ENCODE measurements at regions not wholly inside any gene's neighbourhood (a gene's known extent, or its start where the extent isn't known, plus 50 kb on each side); places are given as distances from the start of the nearest gene placed in this dataset.
"Not testable (repeated sequence)": the region's sequence is repeated elsewhere in the genome, so short reads cannot be mapped to it uniquely, and the experiment has no call there.

GRCh38 chr1:173330149-173330951 is 123.2 kb upstream of the TNFSF4 start:
- Histone ChIP-seq H3K36me3 (ENCODE audit: insufficient read depth, low read depth, low read length) (no peaks in the 10 kb centered on the region), H3K27ac (ENCODE audit: low read length) (no peak overlapping the region), H3K9me3 (ENCODE audit: insufficient read depth, low read depth, low read length) (no peaks in the 10 kb centered on the region), H3K9ac (ENCODE audit: low read depth, low read length) (no peak overlapping the region), H3K27me3 (ENCODE audit: insufficient read depth, low read length) (no peaks in the 10 kb centered on the region), H3K4me1 (ENCODE audit: insufficient read depth, low read length) (no peaks in the 10 kb centered on the region), H3K4me3 (ENCODE audit: low read length) (no peak overlapping the region)

- not testable (repeated sequence) for H3K4me1 ChIP-seq (ENCODE audit: insufficient read depth, low read length); H3K4me3 ChIP-seq (ENCODE audit: low read length); H3K27ac ChIP-seq (ENCODE audit: low read length); H3K9me3 ChIP-seq (ENCODE audit: insufficient read depth, low read depth, low read length); H3K9ac ChIP-seq (ENCODE audit: low read depth, low read length); H3K27me3 ChIP-seq (ENCODE audit: insufficient read depth, low read length); H3K36me3 ChIP-seq (ENCODE audit: insufficient read depth, low read depth, low read length)
Observed at GRCh38 chr1:173330952-173331548, 123.9 kb upstream of the TNFSF4 start.

GRCh38 chr1:173332026-173332425 is 124.9 kb upstream of the TNFSF4 start:
- H3K9me3 ChIP-seq (ENCODE audit: insufficient read depth, low read depth, low read length), result no peaks in the 10 kb centered on the region
- H3K4me1 ChIP-seq (ENCODE audit: insufficient read depth, low read length), result no peaks in the 10 kb centered on the region
- no peaks in the 10 kb centered on the region for H3K27me3 ChIP-seq (ENCODE audit: insufficient read depth, low read length)
- H3K9ac ChIP-seq (ENCODE audit: low read depth, low read length), result no peak overlapping the region
- no peak overlapping the region for H3K4me3 ChIP-seq (ENCODE audit: low read length)
- H3K36me3 ChIP-seq (ENCODE audit: insufficient read depth, low read depth, low read length), result no peaks in the 10 kb centered on the region
- H3K27ac ChIP-seq (ENCODE audit: low read length), result no peak overlapping the region

- no peaks in the 10 kb centered on the region for H3K36me3 ChIP-seq (ENCODE audit: insufficient read depth, low read depth, low read length)
- H3K4me3 ChIP-seq (ENCODE audit: low read length), result no peak overlapping the region
- no peaks in the 10 kb centered on the region for H3K27me3 ChIP-seq (ENCODE audit: insufficient read depth, low read length)
- H3K27ac ChIP-seq (ENCODE audit: low read length), result no peak overlapping the region
- H3K9ac ChIP-seq (ENCODE audit: low read depth, low read length), result no peak overlapping the region
- no peaks in the 10 kb centered on the region for H3K9me3 ChIP-seq (ENCODE audit: insufficient read depth, low read depth, low read length)
- no peaks in the 10 kb centered on the region for H3K4me1 ChIP-seq (ENCODE audit: insufficient read depth, low read length)
Observed at GRCh38 chr1:173333581-173333980, 126.5 kb upstream of the TNFSF4 start.

GRCh38 chr1:173337126-173337525 is 130.0 kb upstream of the TNFSF4 start:
- Histone ChIP-seq H3K36me3 (ENCODE audit: insufficient read depth, low read depth, low read length) (no peaks in the 10 kb centered on the region), H3K27ac (ENCODE audit: low read length) (no peak overlapping the region), H3K27me3 (ENCODE audit: insufficient read depth, low read length) (no peaks in the 10 kb centered on the region), H3K4me1 (ENCODE audit: insufficient read depth, low read length) (no peaks in the 10 kb centered on the region), H3K9ac (ENCODE audit: low read depth, low read length) (no peak overlapping the region), H3K9me3 (ENCODE audit: insufficient read depth, low read depth, low read length) (no peaks in the 10 kb centered on the region), H3K4me3 (ENCODE audit: low read length) (no peak overlapping the region)

- no peaks in the 10 kb centered on the region for H3K9me3 ChIP-seq (ENCODE audit: insufficient read depth, low read depth, low read length)
- H3K9ac ChIP-seq (ENCODE audit: low read depth, low read length), result no peak overlapping the region
- no peaks in the 10 kb centered on the region for H3K36me3 ChIP-seq (ENCODE audit: insufficient read depth, low read depth, low read length)
- H3K27ac ChIP-seq (ENCODE audit: low read length), result no peak overlapping the region
- H3K4me1 ChIP-seq (ENCODE audit: insufficient read depth, low read length), result no peaks in the 10 kb centered on the region
- H3K4me3 ChIP-seq (ENCODE audit: low read length), result no peak overlapping the region
- no peaks in the 10 kb centered on the region for H3K27me3 ChIP-seq (ENCODE audit: insufficient read depth, low read length)
Observed at GRCh38 chr1:173341307-173341706, 134.2 kb upstream of the TNFSF4 start.

- no peak overlapping the region for H3K4me3 ChIP-seq (ENCODE audit: low read length)
- no peaks in the 10 kb centered on the region for H3K36me3 ChIP-seq (ENCODE audit: insufficient read depth, low read depth, low read length)
- no peaks in the 10 kb centered on the region for H3K9me3 ChIP-seq (ENCODE audit: insufficient read depth, low read depth, low read length)
- H3K4me1 ChIP-seq (ENCODE audit: insufficient read depth, low read length), result no peaks in the 10 kb centered on the region
- H3K9ac ChIP-seq (ENCODE audit: low read depth, low read length), result no peak overlapping the region
- no peaks in the 10 kb centered on the region for H3K27me3 ChIP-seq (ENCODE audit: insufficient read depth, low read length)
- no peak overlapping the region for H3K27ac ChIP-seq (ENCODE audit: low read length)
Observed at GRCh38 chr1:173341971-173342370, 134.8 kb upstream of the TNFSF4 start.

- Histone ChIP-seq H3K9me3 (ENCODE audit: insufficient read depth, low read depth, low read length) (no peaks in the 10 kb centered on the region), H3K27me3 (ENCODE audit: insufficient read depth, low read length) (no peaks in the 10 kb centered on the region), H3K4me3 (ENCODE audit: low read length) (no peak overlapping the region), H3K27ac (ENCODE audit: low read length) (no peak overlapping the region), H3K36me3 (ENCODE audit: insufficient read depth, low read depth, low read length) (no peaks in the 10 kb centered on the region), H3K9ac (ENCODE audit: low read depth, low read length) (no peak overlapping the region), H3K4me1 (ENCODE audit: insufficient read depth, low read length) (no peaks in the 10 kb centered on the region)
Observed at GRCh38 chr1:173342736-173343135, 134.4 kb upstream of the PRDX6 start.

GRCh38 chr1:173344034-173344743 is 132.9 kb upstream of the PRDX6 start:
- Histone ChIP-seq H3K27me3 (ENCODE audit: insufficient read depth, low read length) (no peaks in the 10 kb centered on the region), H3K27ac (ENCODE audit: low read length) (no peak overlapping the region), H3K4me3 (ENCODE audit: low read length) (no peak overlapping the region), H3K9me3 (ENCODE audit: insufficient read depth, low read depth, low read length) (no peaks in the 10 kb centered on the region; the same call in 1 of the 2 replicates), H3K4me1 (ENCODE audit: insufficient read depth, low read length) (no peaks in the 10 kb centered on the region), H3K9ac (ENCODE audit: low read depth, low read length) (no peak overlapping the region), H3K36me3 (ENCODE audit: insufficient read depth, low read depth, low read length) (no peaks in the 10 kb centered on the region)

- Histone ChIP-seq H3K4me1 (ENCODE audit: insufficient read depth, low read length) (no peaks in the 10 kb centered on the region), H3K9me3 (ENCODE audit: insufficient read depth, low read depth, low read length) (peaks cover 11% of the 10 kb centered on the region), H3K27me3 (ENCODE audit: insufficient read depth, low read length) (no peaks in the 10 kb centered on the region), H3K36me3 (ENCODE audit: insufficient read depth, low read depth, low read length) (no peaks in the 10 kb centered on the region), H3K4me3 (ENCODE audit: low read length) (no peak overlapping the region), H3K9ac (ENCODE audit: low read depth, low read length) (no peak overlapping the region), H3K27ac (ENCODE audit: low read length) (no peak overlapping the region)
Observed at GRCh38 chr1:173347282-173347818, 129.8 kb upstream of the PRDX6 start.

GRCh38 chr1:173352635-173353034 is 124.5 kb upstream of the PRDX6 start:
- not testable (repeated sequence) for H3K9ac ChIP-seq (ENCODE audit: low read depth, low read length); H3K36me3 ChIP-seq (ENCODE audit: insufficient read depth, low read depth, low read length); H3K4me1 ChIP-seq (ENCODE audit: insufficient read depth, low read length); H3K4me3 ChIP-seq (ENCODE audit: low read length); H3K27ac ChIP-seq (ENCODE audit: low read length); H3K27me3 ChIP-seq (ENCODE audit: insufficient read depth, low read length)
- peaks cover 27% of the 10 kb centered on the region for H3K9me3 ChIP-seq (ENCODE audit: insufficient read depth, low read depth, low read length)

Measured in iPS-20b (cell line).